ENCODE measurements at regions not wholly inside any gene's neighbourhood (a gene's known extent, or its start where the extent isn't known, plus 50 kb on each side); places are given as distances from the start of the nearest gene placed in this dataset.

- TF ChIP-seq CTCF (IDR thresholded peaks at IDR 0.05), result no peak
- TF ChIP-seq POLR2AphosphoS5 (IDR thresholded peaks at IDR 0.05), result no peak
Measured at GRCh38 chr5:68798877-68799843, 294.7 kb upstream of the SLC30A5 start.

Data from transverse colon (tissue), 4 donors.